ENCODE measurements at regions not wholly inside any gene's neighbourhood (a gene's known extent, or its start where the extent isn't known, plus 50 kb on each side); places are given as distances from the start of the nearest gene placed in this dataset.

GRCh38 chr9:79781263-79781662 is 209.5 kb downstream of the TLE4 start:
- Histone ChIP-seq H3K4me3 (ENCODE audit: control insufficient read depth in 2 of 3, extremely low read depth in 1 of 3, insufficient read depth in 2 of 3, low read depth in 1 of 3, low read length in 3 of 3) (no peak overlapping the region), H3K9ac (ENCODE audit: control insufficient read depth, extremely low read depth, insufficient read depth, low read length) (no peak overlapping the region), H4K20me1 (ENCODE audit: control insufficient read depth, extremely low read depth, insufficient read depth, low read length) (no peaks in the 10 kb centered on the region), H3K4me2 (ENCODE audit: control insufficient read depth, extremely low read depth, insufficient read depth, low read depth, low read length) (no peak overlapping the region), H3K27me3 (ENCODE audit: control insufficient read depth, extremely low read depth, insufficient read depth, low read length) (no peaks in the 10 kb centered on the region), H3K9me1 (ENCODE audit: control insufficient read depth, extremely low read depth, insufficient read depth, low read length) (no peaks in the 10 kb centered on the region), H3K4me1 (ENCODE audit: control insufficient read depth, extremely low read depth, insufficient read depth, low read length) (no peaks in the 10 kb centered on the region), H2AFZ (ENCODE audit: control insufficient read depth, low read length) (no peak overlapping the region), H3K36me3 (ENCODE audit: control insufficient read depth in 2 of 2, extremely low read depth in 1 of 2, insufficient read depth in 2 of 2, low read length in 2 of 2) (no peaks in the 10 kb centered on the region), H3K79me2 (ENCODE audit: control insufficient read depth, insufficient read depth, low read length) (no peaks in the 10 kb centered on the region), H3K27ac (ENCODE audit: control insufficient read depth, insufficient read depth, low read length) (no peak overlapping the region), H3K9me3 (ENCODE audit: control insufficient read depth, low read depth, low read length) (no peaks in the 10 kb centered on the region)
- FAIRE-seq (no peak), DNase-seq (ENCODE audit: low read depth, low spot score) (no peak)
- dilution Hi-C loops (cut with MboI; ENCODE audit: extremely low pct_ligation_motif_present, low sequenced_read_pairs), result loop anchor here (25.0 kb wide), 1 partner anchor 94 kb away; no protein-coding TSS in a partner anchor
- no peak for TF ChIP-seq EZH2 (IDR thresholded peaks at IDR 0.05; ENCODE audit: low read length)
- TF ChIP-seq CTCF (optimal IDR thresholded peaks at IDR 0.05 in 1 of 3, IDR thresholded peaks at IDR 0.05 in 1 of 3, conservative IDR thresholded peaks at IDR 0.05 in 1 of 3; ENCODE audit: extremely low read depth in 1 of 3, insufficient read depth in 2 of 3, low read length in 3 of 3), result no peak

GRCh38 chr9:79780559-79780958 is 208.8 kb downstream of the TLE4 start:
- no peaks in the 10 kb centered on the region for H3K9me1 ChIP-seq (ENCODE audit: control insufficient read depth, extremely low read depth, insufficient read depth, low read length)
- H3K27ac ChIP-seq (ENCODE audit: control insufficient read depth, insufficient read depth, low read length), result no peak overlapping the region
- no peak overlapping the region for H3K9ac ChIP-seq (ENCODE audit: control insufficient read depth, extremely low read depth, insufficient read depth, low read length)
- no peaks in the 10 kb centered on the region for H3K9me3 ChIP-seq (ENCODE audit: control insufficient read depth, low read depth, low read length)
- no peak overlapping the region for H3K4me2 ChIP-seq (ENCODE audit: control insufficient read depth, extremely low read depth, insufficient read depth, low read depth, low read length)
- H2AFZ ChIP-seq (ENCODE audit: control insufficient read depth, low read length), result no peak overlapping the region
- DNase-seq (ENCODE audit: low read depth, low spot score) (no peak), FAIRE-seq (no peak)
- no peaks in the 10 kb centered on the region for H3K36me3 ChIP-seq (ENCODE audit: control insufficient read depth in 2 of 2, extremely low read depth in 1 of 2, insufficient read depth in 2 of 2, low read length in 2 of 2)
- dilution Hi-C loops (cut with MboI; ENCODE audit: extremely low pct_ligation_motif_present, low sequenced_read_pairs), result loop anchor here (25.0 kb wide), 1 partner anchor 93 kb away; no protein-coding TSS in a partner anchor
- H3K4me3 ChIP-seq (ENCODE audit: control insufficient read depth in 2 of 3, extremely low read depth in 1 of 3, insufficient read depth in 2 of 3, low read depth in 1 of 3, low read length in 3 of 3), result no peak overlapping the region
- no peak for TF ChIP-seq CTCF (optimal IDR thresholded peaks at IDR 0.05 in 1 of 3, IDR thresholded peaks at IDR 0.05 in 1 of 3, conservative IDR thresholded peaks at IDR 0.05 in 1 of 3; ENCODE audit: extremely low read depth in 1 of 3, insufficient read depth in 2 of 3, low read length in 3 of 3)
- no peak for TF ChIP-seq EZH2 (IDR thresholded peaks at IDR 0.05; ENCODE audit: low read length)
- H3K27me3 ChIP-seq (ENCODE audit: control insufficient read depth, extremely low read depth, insufficient read depth, low read length), result no peaks in the 10 kb centered on the region
- H3K79me2 ChIP-seq (ENCODE audit: control insufficient read depth, insufficient read depth, low read length), result no peaks in the 10 kb centered on the region
- H4K20me1 ChIP-seq (ENCODE audit: control insufficient read depth, extremely low read depth, insufficient read depth, low read length), result no peaks in the 10 kb centered on the region
- no peaks in the 10 kb centered on the region for H3K4me1 ChIP-seq (ENCODE audit: control insufficient read depth, extremely low read depth, insufficient read depth, low read length)
